GM13976 (cell line): ENCODE measurements at regions not wholly inside any gene's neighbourhood (a gene's known extent, or its start where the extent isn't known, plus 50 kb on each side); places are given as distances from the start of the nearest gene placed in this dataset.

Experiments
- DNase-seq: peaks from one replicate; pipeline ENCODE4 v3.0.0; 2012; ENCODE audit warnings: low spot score
- in situ Hi-C: fragments of 300-500 bp; cut with MboI; formaldehyde crosslinking; loops from one replicate; pipeline ENCODE4 v1.12.0; 2022; ENCODE audit warnings: low sequenced_read_pairs, mixed read lengths, inconsistent platforms; ENCODE audit not compliant: unreplicated experiment
- TF ChIP-seq, protein P1 (sequence below): IDR thresholded peaks from 2 replicates; pipeline ENCODE4 v1.5.1; 2012; ENCODE audit warnings: borderline replicate concordance, mild to moderate bottlenecking; ENCODE audit not compliant: insufficient read depth; ENCODE audit errors: extremely low read depth, missing control alignments, control extremely low read depth

DNA sequence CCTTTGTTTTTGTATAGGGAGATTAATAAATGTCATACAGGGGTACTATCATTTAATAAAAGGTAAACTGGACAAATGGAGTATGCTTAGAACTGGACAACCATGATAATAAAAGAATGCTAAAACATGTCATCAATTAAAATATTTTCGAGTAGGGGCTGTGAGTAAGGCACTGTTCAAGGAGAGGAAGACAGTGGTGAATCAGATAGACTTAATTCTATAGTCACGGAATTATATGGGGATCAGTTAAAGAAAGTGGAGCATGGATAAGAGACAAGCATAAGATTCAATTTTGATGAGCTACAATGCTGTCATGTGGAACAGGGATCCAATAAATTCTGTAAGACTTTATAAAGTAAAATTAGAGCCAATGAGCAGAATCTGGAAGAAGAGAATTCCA lies 104.5 kb downstream of the HMHB1 start:
- in situ Hi-C loops = no loop called here
- TF ChIP-seq, protein P1, sequence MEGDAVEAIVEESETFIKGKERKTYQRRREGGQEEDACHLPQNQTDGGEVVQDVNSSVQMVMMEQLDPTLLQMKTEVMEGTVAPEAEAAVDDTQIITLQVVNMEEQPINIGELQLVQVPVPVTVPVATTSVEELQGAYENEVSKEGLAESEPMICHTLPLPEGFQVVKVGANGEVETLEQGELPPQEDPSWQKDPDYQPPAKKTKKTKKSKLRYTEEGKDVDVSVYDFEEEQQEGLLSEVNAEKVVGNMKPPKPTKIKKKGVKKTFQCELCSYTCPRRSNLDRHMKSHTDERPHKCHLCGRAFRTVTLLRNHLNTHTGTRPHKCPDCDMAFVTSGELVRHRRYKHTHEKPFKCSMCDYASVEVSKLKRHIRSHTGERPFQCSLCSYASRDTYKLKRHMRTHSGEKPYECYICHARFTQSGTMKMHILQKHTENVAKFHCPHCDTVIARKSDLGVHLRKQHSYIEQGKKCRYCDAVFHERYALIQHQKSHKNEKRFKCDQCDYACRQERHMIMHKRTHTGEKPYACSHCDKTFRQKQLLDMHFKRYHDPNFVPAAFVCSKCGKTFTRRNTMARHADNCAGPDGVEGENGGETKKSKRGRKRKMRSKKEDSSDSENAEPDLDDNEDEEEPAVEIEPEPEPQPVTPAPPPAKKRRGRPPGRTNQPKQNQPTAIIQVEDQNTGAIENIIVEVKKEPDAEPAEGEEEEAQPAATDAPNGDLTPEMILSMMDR = no peak
- no peak for DNase-seq

DNA sequence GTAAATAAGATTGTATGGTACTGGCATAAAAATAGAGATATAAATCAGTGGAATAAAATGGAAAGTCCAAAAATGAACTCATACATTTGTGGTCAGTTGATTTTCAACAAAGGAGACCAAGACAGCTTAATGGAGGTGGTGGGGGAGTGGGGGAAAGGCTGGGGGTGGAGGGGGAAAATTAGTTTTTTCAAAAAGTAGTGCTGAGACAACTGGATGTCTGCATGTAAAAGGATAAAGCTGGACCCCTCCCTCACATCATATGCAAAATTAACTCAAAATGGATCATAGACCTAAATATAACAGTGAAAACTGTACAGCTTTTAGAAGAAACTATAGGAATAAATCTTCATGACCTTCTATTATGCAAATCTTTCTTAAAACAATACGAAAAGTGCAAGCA lies 107.0 kb downstream of the HMHB1 start:
- no peak for DNase-seq
- in situ Hi-C loops = no loop called here
- TF ChIP-seq, protein P1 = no peak

DNA sequence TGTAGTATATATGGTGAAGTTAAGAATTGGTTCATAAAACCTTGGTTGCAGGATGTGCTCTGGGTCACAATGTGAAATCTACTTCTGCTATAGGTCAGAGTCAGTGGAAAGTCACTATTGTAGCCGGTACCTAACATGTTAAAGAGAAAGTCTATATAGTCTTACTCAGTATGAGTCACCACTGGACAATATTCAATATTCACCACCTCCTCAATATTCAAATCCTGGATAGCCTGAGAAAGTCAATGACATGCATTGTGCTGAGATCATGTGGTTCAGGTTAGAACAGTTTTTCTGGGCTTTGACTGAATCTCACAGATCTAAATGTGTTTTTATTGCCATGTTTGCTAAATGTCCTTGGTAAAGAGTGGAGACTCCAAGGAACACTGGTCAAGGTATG lies 108.8 kb downstream of the HMHB1 start:
- TF ChIP-seq, protein P1 = no peak
- in situ Hi-C loops = no loop called here
- DNase-seq = no peak

DNA sequence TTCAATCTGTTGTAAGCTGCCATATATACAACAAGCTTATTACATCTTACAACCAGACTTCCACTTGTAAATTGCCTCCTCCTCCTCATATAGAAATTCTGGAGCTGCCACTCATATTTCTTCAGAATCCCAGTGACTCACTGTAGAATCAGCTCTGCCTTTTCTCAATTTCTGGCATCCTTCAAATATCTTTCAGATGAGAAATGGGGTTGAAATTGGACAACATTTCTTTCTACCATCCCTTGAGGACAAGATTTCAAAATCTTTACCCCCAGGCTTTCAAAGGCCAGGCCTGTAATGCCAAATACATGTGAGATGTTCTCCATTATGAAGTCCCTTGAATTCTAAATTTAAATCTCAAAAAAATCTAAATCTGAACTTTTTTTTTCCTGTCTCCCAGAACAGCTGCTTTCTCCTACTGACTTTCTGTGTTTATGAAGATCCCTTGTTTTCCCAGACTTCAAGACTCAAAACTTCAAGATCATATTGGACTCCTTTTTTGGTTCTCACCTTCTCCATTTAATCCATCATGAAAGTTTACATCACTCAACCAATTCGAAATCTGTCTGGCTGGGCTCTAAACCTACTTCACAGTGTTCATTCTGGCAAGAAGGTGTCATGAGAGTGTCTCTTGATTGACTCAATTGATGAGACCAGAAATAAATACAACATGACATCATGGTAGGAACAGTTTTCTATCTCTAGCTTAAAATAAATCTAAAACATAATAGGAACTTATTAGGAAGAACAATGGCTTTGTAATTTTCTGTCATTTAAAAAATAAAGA lies 109.8 kb downstream of the HMHB1 start:
- in situ Hi-C loops = no loop called here
- TF ChIP-seq, protein P1 = no peak
- DNase-seq = no peak

DNA sequence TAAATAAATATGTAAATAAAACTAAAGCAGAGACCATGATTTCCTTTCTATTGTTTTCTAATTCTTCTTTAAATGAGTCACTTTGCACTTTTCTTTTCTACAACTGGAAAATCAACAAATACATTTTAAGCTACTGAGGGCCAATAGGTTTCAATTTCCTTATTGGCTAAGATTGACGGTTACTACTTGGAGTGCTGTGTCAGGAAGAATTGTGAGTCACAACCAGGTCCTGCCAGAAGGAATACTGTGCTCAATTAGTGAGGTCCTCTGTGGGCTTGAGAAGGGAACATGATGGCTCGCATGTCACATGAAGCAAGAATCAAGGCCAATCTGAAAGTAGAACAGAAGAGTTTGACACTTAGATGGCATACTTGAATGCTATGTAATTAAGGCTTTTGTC lies 110.8 kb downstream of the HMHB1 start:
- DNase-seq = no peak
- TF ChIP-seq, protein P1 = no peak
- in situ Hi-C loops = no loop called here

DNA sequence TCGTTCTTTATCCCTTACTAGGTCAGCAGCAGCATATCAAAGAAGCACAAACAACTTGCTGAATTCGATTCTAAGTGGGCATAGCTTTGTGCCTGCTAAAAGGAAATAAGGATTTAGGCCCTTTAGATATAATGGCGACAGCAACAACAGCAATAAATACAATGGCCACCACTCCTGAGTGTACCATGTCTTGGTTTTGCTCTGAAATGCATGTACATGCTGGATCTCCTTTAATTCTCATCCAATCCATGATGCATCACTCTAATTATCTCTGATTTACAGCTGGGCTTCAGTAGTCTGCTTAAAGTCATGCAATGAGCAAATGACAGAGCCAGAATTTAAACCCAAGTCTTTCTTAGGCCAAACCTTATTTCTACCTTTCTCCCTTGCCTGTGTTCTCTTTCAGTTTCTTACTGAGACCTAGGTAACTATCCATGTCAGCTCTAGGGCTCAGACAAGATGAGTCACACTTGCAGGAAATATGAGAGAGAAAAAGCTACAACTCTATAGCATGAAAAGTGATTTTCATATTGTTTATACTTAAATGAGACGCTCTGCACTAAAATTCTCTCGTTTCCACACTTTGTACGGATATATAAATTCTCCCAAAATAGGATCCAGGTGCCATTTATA lies 111.8 kb downstream of the HMHB1 start:
- TF ChIP-seq, protein P1 = no peak
- no peak for DNase-seq
- in situ Hi-C loops = no loop called here
